Activated CD4-positive, alpha-beta T cell treated with anti-CD3 and anti-CD28 coated beads for 48 hours (primary cell): ENCODE measurements at regions not wholly inside any gene's neighbourhood (a gene's known extent, or its start where the extent isn't known, plus 50 kb on each side); places are given as distances from the start of the nearest gene placed in this dataset.
"Not testable (repeated sequence)": the region's sequence is repeated elsewhere in the genome, so short reads cannot be mapped to it uniquely, and the experiment has no call there.

Experiments used
- DNase-seq: peaks from one replicate; pipeline ENCODE4 v3.0.0-alpha.2; 2020

DNA sequence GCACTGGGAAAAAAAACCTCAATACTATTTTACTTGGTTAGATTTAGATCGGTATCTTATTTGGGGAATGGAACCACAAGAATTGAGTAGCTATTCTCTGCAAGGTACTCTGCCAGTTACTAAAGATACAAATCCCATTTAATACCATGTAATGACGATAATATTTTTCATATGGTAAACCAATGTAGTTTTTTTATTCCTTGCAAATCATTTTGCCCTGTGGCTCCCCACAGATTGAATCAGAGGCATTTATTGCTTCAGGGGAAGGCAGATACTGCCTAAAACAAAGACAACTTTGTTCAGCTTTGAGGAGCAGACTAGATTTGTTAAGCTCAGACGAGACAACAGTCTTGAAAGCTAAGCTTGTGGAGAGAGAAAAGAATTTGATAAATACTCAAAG, 226.7 kb upstream of the RUNX1 start:
- DNase-seq: no peak

DNA sequence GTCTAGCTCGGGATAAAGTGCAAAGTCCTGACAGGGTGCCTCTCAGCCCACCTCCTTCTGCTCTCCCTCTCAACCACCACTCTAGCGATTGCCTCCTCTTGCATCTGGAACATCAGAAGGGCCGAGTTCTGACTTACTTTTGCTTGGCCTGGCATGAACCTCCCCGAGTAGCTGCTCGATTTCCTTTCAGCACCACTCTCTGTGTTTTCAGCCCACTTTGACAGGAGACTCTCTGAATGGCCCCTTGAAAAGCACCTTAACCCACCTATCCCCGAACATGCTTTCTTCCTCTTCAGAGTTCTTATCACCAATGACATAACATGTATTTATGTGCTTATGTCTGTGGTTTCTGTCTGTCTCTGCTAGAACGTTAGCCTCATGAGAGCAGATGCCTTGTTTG, 225.8 kb upstream of the RUNX1 start:
- no peak for DNase-seq

- DNase-seq: no peak
Measured at GRCh38 chr21:35274090-35274489, 225.0 kb upstream of the RUNX1 start.

DNA sequence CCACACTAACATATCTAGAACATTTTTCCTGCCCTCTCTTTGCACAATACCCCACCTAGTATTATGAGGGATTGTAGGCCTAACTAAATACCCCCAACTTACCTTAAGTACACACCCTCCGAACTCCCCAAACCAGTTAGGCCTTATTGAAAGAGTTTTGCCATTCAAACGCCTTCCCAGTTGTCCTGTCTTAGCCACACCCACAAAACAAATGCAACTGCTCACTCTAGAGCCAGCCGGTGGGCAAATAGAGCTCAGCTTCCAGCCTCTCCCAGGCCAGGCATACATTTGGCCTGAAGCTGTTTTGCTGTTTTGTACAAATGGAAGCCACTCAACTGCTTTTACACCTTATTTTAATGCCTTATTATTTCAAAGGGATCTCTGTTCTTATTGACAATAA, 224.2 kb upstream of the RUNX1 start:
- DNase-seq: no peak

DNA sequence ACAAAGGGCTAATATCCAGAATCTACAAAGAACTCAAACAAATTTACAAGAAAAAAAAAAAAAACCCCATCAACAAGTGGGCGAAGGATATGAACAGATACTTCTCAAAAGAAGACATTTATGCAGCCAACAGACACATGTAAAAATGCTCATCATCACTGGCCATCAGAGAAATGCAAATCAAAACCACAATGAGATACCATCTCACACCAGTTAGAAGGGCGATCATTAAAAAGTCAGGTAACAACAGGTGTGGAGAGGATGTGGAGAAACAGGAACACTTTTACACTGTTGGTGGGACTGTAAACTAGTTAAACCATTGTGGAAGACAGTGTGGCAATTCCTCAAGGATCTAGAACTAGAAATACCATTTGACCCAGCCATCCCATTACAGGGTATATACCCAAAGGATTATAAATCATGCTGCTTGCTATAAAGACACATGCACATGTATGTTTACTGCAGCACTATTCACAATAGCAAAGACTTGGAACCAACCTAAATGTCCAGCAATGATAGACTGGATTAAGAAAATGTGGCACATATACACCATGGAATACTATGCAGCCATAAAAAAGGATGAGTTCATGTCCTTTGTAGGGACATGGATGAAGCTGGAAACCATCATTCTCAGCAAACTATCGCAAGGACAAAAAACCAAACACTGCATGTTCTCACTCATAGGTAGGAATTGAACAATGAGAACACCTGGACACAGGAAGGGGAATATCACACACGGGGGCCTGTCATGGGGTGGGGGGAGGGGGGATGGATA, 222.4 kb upstream of the RUNX1 start:
- not testable (repeated sequence) for DNase-seq

- DNase-seq: no peak
Measured at GRCh38 chr21:35268817-35269216, 219.7 kb upstream of the RUNX1 start.

DNA sequence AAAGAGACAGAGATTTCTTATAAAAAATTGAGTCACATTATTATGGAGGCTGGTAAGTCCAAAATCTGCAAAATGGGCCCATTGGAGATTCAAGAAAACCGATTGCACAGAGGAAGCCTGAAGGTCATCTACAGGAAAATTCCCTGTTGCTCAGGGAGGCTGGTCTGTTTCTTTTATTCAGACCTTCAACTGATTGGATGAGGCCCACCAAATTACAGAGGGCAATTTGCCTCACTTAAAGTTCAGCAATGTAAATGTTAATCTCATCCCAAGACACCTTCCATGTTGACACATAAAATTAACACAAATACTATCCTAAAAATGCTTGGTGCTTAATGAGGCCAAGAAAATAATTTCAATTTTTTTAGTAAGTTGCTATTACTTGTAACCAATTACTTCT, 219.2 kb upstream of the RUNX1 start:
- DNase-seq: no peak

DNA sequence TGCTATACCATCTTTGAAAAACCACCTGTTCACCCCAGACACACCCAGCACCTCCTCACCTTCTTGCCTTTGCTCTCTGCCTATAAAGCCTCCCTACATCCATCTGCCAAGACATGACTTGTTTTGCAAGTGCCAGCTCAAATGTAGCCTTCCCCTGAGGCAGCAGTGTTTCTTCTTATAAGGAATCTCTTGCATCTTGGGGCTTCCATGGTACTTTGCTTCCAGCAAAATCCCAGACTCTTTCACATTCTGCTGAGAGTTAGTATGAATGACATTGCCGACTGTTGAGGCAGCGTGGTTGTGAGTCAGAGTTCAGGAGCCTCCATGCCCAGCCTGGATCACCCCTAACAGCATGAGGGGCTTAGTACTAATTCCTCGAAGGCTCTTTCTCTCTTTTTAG, 217.4 kb upstream of the RUNX1 start:
- no peak for DNase-seq

GRCh38 chr21:35265170-35265877, 216.2 kb upstream of the RUNX1 start:
- DNase-seq: no peak

- DNase-seq: no peak
Measured at GRCh38 chr21:35259457-35259856, 210.4 kb upstream of the RUNX1 start.

- no peak for DNase-seq
Measured at GRCh38 chr21:35258521-35258920, 209.4 kb upstream of the RUNX1 start.

DNA sequence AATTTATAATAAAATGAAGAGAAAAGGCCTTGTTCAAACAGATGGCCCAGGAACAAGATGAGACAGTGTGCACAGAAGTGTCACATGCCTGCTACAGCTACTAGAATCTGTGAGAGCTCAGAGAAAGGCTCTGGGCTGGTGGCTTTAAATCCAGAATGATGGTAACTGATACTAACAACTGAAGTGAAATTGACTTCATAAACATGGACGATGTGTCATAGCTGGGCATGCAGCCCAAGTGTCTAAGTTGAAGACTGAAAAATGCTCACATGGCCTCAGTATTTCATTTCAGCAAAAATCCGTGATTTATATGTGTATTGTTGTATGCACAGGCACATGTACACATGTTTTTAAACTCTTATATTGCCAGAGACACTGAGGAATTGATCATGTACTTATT, 208.3 kb upstream of the RUNX1 start:
- DNase-seq: peak; percentile 17

GRCh38 chr21:35256468-35256988, 207.4 kb upstream of the RUNX1 start:
- no peak for DNase-seq

GRCh38 chr21:35254765-35255138, 205.7 kb upstream of the RUNX1 start:
- DNase-seq: no peak

DNA sequence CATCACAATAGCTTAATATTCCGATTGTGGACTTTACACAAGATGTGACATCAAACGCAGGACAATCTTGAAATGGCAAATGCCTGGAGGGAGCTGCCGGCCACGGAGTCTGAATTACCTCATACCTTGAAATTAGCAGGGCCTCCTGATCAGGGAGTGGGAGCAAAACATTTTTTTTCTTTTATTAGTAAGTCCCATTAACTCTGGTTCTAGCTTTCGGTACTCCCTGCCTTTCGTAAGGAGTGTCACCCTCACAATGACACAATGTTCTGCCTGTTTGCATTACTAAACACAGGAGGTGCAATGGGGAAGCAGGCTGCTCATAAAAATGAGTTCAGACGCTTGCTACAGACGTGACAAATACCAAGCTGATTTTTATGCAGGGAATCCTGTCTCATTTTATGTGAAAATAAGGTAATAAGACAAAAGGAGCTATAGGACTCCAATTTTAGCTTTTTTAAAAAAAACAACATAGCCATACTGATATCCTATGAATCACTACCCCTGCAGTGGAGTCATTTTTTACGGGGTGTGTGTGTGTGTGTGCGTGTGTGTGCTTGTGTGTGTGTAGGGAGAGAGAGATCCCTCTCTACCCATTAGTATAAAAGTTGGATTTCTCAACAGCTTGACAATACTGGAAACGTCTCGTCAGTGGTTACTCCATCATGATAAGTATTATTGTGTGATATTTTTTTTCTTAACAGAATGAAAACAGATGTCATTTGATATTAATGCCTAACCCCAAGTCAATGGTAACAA, 205.1 kb upstream of the RUNX1 start:
- DNase-seq: no peak

- peak; percentile 55 for DNase-seq
Measured at GRCh38 chr21:35252831-35253230, 203.7 kb upstream of the RUNX1 start.

DNA sequence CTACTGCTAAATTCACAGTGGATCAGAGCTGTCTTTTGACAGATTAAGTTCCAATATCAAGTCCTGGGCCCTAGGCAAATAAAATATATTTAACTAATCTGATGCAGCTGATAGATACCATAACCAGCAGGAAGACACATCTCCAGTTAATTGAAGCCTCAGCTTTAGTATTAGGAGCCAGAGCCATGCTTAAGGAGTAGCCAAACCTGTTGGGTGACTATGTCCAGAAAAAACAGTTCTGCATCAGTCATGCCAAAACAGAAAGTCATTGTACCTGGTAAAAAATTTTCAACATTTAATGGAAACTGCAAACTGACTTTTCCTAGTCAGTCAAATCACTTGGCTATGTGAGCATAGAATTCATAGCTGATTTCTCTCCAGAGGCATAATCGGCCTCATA, 200.5 kb upstream of the RUNX1 start:
- no peak for DNase-seq

GRCh38 chr21:35245879-35246278, 196.8 kb upstream of the RUNX1 start:
- no peak for DNase-seq

DNA sequence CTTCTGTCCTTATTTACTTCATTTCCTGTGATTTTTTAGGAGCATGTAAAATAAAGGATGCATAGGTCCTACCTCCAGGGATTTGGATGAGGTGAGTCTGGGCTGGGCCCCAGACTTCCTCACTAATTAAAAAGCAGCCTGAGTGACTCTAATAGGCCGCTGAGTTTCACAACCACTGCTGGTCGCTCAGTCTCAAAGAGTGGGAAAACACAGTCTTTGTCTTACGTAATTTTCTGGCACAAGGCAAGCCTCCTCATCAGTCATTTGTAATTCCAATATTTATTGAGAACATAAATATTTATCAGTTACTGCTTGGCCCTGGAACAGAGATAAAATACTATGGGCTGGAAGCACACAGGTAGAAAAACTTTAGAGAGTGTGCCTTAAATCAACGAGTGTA, 195.4 kb upstream of the RUNX1 start:
- no peak for DNase-seq

GRCh38 chr21:35243171-35243570, 194.1 kb upstream of the RUNX1 start:
- DNase-seq: no peak

GRCh38 chr21:35239811-35240219, 190.7 kb upstream of the RUNX1 start:
- no peak for DNase-seq

- no peak for DNase-seq
Measured at GRCh38 chr21:35238119-35238518, 189.0 kb upstream of the RUNX1 start.

- DNase-seq: no peak
Measured at GRCh38 chr21:35237287-35237686, 188.2 kb upstream of the RUNX1 start.

DNA sequence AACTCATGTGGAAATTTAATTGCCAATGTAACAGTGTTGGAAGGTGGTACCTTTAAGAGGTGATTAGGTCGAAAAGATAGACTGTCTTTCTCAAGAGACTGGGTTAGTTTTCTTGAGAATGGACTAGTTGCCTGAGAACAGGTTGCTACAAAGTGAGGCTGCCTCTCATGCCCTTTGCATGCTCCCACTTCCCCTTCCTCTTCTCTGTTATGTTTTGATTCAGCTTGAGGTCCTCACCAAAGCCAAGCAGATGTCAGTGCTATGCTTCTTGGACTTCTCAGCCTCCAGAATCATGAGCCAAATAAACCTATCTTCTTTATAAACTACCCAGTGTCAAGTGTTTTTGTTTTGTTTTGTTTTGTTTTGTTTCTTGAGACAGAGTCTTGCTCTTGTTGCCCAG, 187.0 kb upstream of the RUNX1 start:
- no peak for DNase-seq
